OCI-M2 (cell line): ENCODE measurements at regions not wholly inside any gene's neighbourhood (a gene's known extent, or its start where the extent isn't known, plus 50 kb on each side); places are given as distances from the start of the nearest gene placed in this dataset.
"Not testable (repeated sequence)": the region's sequence is repeated elsewhere in the genome, so short reads cannot be mapped to it uniquely, and the experiment has no call there.

Source experiments
- DNase-seq: peaks from one replicate; lab custom pipeline; 2025; ENCODE audit not compliant: unreplicated experiment; lab: John Stamatoyannopoulos, UW

- DNase-seq, result no peak
Measured at GRCh38 chr4:181775298-181775697, 467.9 kb upstream of the TENM3 start.

DNA sequence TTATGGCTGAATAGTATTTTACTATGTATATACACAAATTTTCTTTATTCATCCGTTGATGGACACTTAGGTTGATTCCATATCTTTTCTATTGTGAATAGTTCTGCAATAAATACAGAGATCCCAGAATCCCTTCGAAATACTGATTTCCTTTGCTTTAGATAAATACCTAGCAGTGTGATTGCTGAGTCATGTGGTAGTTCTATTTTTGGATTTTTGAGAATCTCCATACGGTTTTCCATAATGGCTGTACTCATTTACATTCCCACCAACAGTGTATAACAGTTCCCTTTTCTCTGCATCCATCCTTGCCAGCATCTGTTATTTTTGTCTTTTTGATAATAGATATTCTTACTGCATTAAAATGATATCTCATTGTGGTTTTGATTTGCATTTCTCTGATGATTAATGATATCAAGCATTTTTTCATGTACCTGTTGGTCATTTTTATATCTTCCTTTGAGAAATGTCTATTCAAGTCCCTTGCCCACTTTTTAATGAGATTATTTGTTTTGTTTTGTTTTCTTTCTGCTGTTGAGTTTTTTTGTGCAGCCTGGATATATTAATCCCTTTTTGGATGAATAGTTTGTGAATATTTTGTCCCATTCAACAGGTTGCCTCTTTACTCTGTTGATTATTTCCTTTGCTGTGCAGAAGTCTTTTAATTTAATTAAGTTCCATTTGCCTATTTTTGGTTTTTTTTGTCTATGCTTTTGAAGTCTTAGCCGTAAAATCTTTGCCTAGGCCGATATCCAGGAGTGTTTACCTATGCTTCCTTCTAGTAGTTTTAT, 466.7 kb upstream of the TENM3 start:
- no peak for DNase-seq

DNA sequence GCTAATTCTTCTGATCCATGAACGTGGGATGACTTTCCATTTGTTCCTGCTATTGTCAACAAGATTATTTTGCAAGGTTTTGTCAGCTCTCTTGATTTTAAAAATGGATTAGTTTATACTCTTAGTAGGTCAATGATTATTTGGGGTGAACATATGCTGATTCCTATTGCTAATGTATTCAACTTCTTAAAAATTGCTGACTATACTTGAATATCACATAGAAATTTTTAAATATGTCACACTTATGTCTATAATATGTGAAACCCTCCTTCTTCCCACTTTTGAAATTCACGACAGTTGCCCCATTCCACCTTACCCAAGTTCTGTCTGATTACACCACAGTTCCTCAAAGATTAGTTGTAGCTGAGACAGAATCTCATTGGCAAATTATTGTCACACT, 465.7 kb upstream of the TENM3 start:
- no peak for DNase-seq

DNA sequence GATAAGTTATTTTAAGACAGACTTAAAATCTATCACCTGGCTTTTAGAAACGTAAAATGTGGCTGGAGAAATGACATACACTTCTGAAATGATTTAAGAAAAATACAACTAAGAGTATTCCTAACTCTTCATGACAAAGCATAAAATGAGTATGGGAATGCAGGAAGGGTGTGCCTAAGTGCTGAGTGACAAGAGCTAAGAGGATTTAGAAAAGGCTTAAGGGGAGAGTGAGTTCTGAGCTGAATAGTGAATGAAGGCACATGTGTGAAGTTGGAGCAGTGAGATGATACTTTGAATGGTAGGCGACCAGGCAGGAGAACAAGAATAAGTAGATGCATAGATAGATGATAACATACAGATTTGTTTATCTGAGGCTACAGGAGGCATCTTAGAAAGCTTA, 458.3 kb upstream of the TENM3 start:
- DNase-seq, result no peak

GRCh38 chr4:181792641-181793040, 450.6 kb upstream of the TENM3 start:
- no peak for DNase-seq

DNA sequence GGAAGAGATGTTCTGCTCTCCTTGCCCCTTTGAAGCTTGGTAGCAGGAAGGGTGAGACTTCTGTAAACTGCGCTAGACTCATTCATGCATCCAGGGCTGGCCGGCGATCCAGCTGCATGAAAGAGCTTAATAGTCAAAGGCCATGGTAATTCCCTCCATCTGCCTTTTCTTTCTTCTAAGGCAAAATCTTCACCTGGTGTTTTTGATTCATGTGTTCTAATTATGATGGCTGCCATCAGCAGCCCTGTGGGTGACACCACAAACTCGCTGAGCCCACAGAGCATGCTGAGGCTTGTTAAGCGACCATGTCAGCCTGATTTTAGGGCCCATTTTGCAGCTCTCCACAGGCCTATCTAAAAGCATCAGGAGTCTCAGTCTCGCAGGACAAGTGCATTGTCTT, 450.1 kb upstream of the TENM3 start:
- DNase-seq, result no peak

GRCh38 chr4:181796502-181796901, 446.7 kb upstream of the TENM3 start:
- DNase-seq, result no peak

- no peak for DNase-seq
Measured at GRCh38 chr4:181798536-181798935, 444.7 kb upstream of the TENM3 start.

GRCh38 chr4:181799561-181800069, 443.6 kb upstream of the TENM3 start:
- DNase-seq, result no peak

GRCh38 chr4:181802207-181802606, 441.0 kb upstream of the TENM3 start:
- DNase-seq, result no peak

- no peak for DNase-seq
Measured at GRCh38 chr4:181807771-181808170, 435.4 kb upstream of the TENM3 start.

GRCh38 chr4:181810711-181811110, 432.5 kb upstream of the TENM3 start:
- no peak for DNase-seq

- DNase-seq, result not testable (repeated sequence)
Measured at GRCh38 chr4:181811550-181811949, 431.7 kb upstream of the TENM3 start.

GRCh38 chr4:181819946-181820345, 423.3 kb upstream of the TENM3 start:
- DNase-seq, result no peak

DNA sequence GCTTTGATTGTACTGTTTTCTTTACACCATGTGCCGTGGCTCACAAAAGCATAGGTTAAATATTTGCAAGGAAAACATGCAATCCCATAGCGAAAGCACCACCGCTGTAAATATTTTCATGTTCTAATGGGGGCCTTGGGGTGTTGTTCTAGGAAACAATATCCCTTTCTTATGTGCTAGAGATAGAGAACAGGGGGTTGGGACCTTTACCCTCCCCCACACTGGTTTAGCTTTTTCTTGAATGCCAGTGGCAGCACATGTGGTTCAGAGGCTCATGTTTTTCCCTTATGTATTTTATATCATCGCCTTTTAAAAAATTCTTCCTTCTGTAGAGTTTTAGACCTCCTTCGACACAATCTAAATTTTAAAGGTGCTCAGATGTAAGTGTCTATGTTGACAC, 422.6 kb upstream of the TENM3 start:
- no peak for DNase-seq

DNA sequence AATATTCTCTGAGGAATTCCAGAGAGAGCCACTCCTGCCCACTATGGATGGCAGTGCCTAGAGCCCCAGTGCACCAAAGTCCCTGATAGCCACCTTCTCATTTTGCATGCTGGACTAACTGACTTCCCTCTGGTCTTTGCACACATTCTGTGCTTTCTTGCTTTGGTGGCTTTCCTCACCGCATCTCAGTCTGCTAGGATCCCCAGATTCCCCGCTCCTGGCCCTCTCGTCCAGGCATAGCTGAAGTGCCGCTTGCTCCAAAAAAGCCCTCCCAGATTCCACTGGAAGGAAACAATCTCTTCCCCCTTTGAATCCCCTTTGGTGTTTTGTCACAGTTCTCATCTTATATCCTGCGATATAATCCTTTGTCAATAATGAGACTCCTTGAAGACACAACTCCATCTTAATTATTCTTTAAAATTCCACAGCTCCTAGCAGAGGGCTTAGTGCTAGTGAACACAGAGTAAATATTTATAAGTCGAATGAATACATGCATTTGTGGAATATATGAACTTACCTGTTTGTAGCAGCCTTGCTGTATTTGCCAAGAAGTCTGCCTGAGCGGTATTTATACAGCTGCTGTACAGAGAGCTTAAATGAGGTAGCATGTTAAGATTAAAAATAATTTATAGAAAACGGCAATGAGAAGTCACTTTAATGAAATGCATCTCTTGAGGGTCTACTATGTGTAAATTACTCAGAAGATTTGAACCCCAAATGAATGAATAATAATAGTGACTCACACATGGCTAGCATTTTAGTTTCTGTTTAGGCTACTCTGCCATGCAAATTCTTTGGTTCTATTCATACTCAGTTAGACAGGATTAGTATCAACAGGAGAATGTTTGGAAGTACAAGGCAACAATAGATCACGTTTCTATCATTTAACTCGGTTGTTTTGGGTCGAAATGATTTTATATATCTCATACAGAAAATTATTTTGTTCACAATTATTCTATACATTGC, 421.9 kb upstream of the TENM3 start:
- DNase-seq, result no peak

DNA sequence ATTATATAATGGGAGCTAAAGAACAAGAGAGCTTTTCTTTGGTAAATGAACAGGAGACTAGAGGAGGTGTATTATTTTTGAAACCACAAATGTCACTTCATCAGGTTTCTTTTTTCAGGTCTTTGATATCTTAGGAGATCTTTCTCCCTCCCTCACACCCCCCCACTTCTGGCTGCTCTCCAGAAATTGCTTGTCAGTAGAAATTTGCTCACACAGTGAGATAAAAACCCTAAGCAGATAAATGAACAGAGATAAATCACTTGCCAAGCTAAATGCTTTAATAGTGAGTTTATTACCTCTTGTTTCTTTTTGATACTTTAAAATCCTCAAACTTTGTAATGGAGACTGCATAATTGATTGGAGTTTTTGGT, 421.2 kb upstream of the TENM3 start:
- no peak for DNase-seq

- DNase-seq, result no peak
Measured at GRCh38 chr4:181823183-181823582, 420.0 kb upstream of the TENM3 start.

- DNase-seq, result no peak
Measured at GRCh38 chr4:181823645-181824044, 419.6 kb upstream of the TENM3 start.

GRCh38 chr4:181825564-181825963, 417.6 kb upstream of the TENM3 start:
- no peak for DNase-seq

DNA sequence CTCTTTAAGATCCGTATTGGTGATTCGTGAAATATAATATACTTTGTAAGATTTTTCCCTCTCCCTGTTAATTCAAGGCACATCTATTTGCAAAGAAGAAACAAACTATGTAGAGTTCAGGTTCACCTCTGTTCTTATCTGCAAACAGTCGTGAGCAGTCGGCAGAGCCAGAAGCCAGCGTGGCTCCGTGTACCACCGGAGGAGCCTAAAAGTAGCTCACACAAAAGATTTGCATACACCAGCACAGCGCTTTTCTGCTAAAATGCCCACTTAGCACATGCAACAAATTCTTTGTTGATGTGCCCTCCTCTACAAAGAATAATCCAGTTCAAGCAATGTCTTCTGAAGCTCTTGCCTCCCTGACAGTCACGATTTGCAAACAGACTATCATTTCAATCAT, 416.0 kb upstream of the TENM3 start:
- no peak for DNase-seq
